ENCODE measurements at regions not wholly inside any gene's neighbourhood (a gene's known extent, or its start where the extent isn't known, plus 50 kb on each side); places are given as distances from the start of the nearest gene placed in this dataset.
"Not testable (repeated sequence)": the region's sequence is repeated elsewhere in the genome, so short reads cannot be mapped to it uniquely, and the experiment has no call there.

GRCh38 chr7:80082213-80082612 lies 52.4 kb upstream of the GNAI1 start:
- DNase-seq (ENCODE audit: low read depth in 3 of 3) = no peak

GRCh38 chr7:80078886-80079285 lies 55.7 kb upstream of the GNAI1 start:
- no peak for DNase-seq (ENCODE audit: low read depth in 3 of 3)

- DNase-seq (ENCODE audit: low read depth in 3 of 3) = peak in 1 of 3 donors; percentile 8
These were observed 56.4 kb upstream of the GNAI1 start for GRCh38 chr7:80078159-80078731.

GRCh38 chr7:80070391-80070790 lies 64.2 kb upstream of the GNAI1 start:
- no peak for DNase-seq (ENCODE audit: low read depth in 3 of 3)

GRCh38 chr7:80066639-80067038 lies 68.0 kb upstream of the GNAI1 start:
- no peak for DNase-seq (ENCODE audit: low read depth in 3 of 3)

GRCh38 chr7:80063834-80064233 lies 70.8 kb upstream of the GNAI1 start:
- no peak for DNase-seq (ENCODE audit: low read depth in 3 of 3)

- DNase-seq (ENCODE audit: low read depth in 3 of 3) = no peak
These were observed 74.3 kb upstream of the GNAI1 start for GRCh38 chr7:80060218-80060806.

GRCh38 chr7:80057488-80057887 lies 77.1 kb upstream of the GNAI1 start:
- no peak for DNase-seq (ENCODE audit: low read depth in 3 of 3)

- no peak for DNase-seq (ENCODE audit: low read depth in 3 of 3)
These were observed 80.3 kb upstream of the GNAI1 start for GRCh38 chr7:80054356-80054755.

GRCh38 chr7:80053124-80053523 lies 81.5 kb upstream of the GNAI1 start:
- DNase-seq (ENCODE audit: low read depth in 3 of 3) = no peak

- no peak for DNase-seq (ENCODE audit: low read depth in 3 of 3)
These were observed 86.7 kb upstream of the GNAI1 start for GRCh38 chr7:80047856-80048459.

GRCh38 chr7:80047032-80047431 lies 87.6 kb upstream of the GNAI1 start:
- no peak for DNase-seq (ENCODE audit: low read depth in 3 of 3)

- no peak for DNase-seq (ENCODE audit: low read depth in 3 of 3)
These were observed 89.8 kb upstream of the GNAI1 start for GRCh38 chr7:80044796-80045195.

GRCh38 chr7:80040752-80041151 lies 93.9 kb upstream of the GNAI1 start:
- DNase-seq (ENCODE audit: low read depth in 3 of 3) = no peak

GRCh38 chr7:80040335-80040734 lies 94.3 kb upstream of the GNAI1 start:
- DNase-seq (ENCODE audit: low read depth in 3 of 3) = no peak

GRCh38 chr7:80039251-80039884 lies 95.3 kb upstream of the GNAI1 start:
- DNase-seq (ENCODE audit: low read depth in 3 of 3) = no peak

GRCh38 chr7:80037689-80038088 lies 96.9 kb upstream of the GNAI1 start:
- no peak for DNase-seq (ENCODE audit: low read depth in 3 of 3)

- no peak for DNase-seq (ENCODE audit: low read depth in 3 of 3)
These were observed 98.5 kb upstream of the GNAI1 start for GRCh38 chr7:80036107-80036506.

- no peak for DNase-seq (ENCODE audit: low read depth in 3 of 3)
These were observed 105.9 kb upstream of the GNAI1 start for GRCh38 chr7:80028717-80029116.

GRCh38 chr7:80027611-80028173 lies 106.9 kb upstream of the GNAI1 start:
- DNase-seq (ENCODE audit: low read depth in 3 of 3) = no peak

GRCh38 chr7:80026766-80027165 lies 107.9 kb upstream of the GNAI1 start:
- no peak for DNase-seq (ENCODE audit: low read depth in 3 of 3)

GRCh38 chr7:80020277-80020676 lies 114.4 kb upstream of the GNAI1 start:
- DNase-seq (ENCODE audit: low read depth in 3 of 3) = not testable (repeated sequence)

GRCh38 chr7:80019809-80020207 lies 114.8 kb upstream of the GNAI1 start:
- DNase-seq (ENCODE audit: low read depth in 3 of 3) = not testable (repeated sequence)

Data from stimulated activated CD4-positive, alpha-beta T cell treated with anti-CD3 and anti-CD28 coated beads, TNF-alpha, amount 100 ng/mL, for 48 hours (primary cell).